BJ (cell line): ENCODE measurements at regions not wholly inside any gene's neighbourhood (a gene's known extent, or its start where the extent isn't known, plus 50 kb on each side); places are given as distances from the start of the nearest gene placed in this dataset.

Experiments
- CTCF ChIA-PET: fragments of 350-600 bp; formaldehyde crosslinking; extraction: SDS; loops from one replicate; lab custom pipeline; 2021; ENCODE audit warnings: antibody characterized with exemption, inconsistent platforms; lab: Yijun Ruan, JAX
- POLR2A ChIA-PET: fragments of 300-600 bp; sonication (Branson Sonifier 250); formaldehyde crosslinking; extraction: SDS; loops from one replicate; lab custom pipeline; 2021; ENCODE audit warnings: antibody characterized with exemption; lab: Charles Lee
- DNase-seq: peaks from one replicate; pipeline ENCODE4 v3.0.0-alpha.2; 2011; ENCODE audit warnings: low read depth
- H3K27me3 ChIP-seq: 2 replicates; pipeline ENCODE4 v1.6.0; 2011; ENCODE audit warnings: low read length; ENCODE audit not compliant: control insufficient read depth, insufficient read depth
- H3K36me3 ChIP-seq: 2 replicates; pipeline ENCODE4 v1.5.1; 2011; ENCODE audit warnings: low read length; ENCODE audit not compliant: control insufficient read depth, insufficient read depth
- H3K4me3 ChIP-seq: 2 replicates; pipeline ENCODE4 v1.5.1; 2011; ENCODE audit warnings: low read depth, mild to moderate bottlenecking, control low read depth, low read length
- CTCF ChIP-seq: IDR thresholded peaks from 2 replicates; pipeline ENCODE4 v1.5.1; 2011; ENCODE audit warnings: low read depth, mild to moderate bottlenecking, control low read depth, inconsistent platforms, low read length, moderate library complexity; ENCODE audit not compliant: insufficient read depth

DNA sequence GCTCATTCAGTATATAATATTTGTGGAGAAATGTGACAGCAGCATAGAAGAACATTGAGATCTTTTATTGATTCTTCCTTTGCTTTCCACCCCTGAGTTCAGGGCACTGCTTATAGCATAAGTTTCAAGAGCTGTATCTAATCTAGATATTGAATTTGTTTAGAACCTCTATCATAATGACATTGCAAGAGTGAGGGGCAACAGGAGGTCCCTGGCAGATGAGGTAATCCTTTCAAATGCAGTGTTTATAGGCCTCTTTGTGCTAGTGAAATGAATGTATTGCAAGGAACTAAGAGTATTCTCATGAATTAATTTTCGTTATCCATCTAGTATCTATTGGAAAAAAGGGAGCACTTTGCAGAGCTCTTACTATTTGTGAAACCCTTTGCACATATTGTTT is 167.2 kb upstream of the FERD3L start:
- no peak for TF ChIP-seq CTCF
- CTCF ChIA-PET: interaction anchor here (1.0 to 1.7 kb wide), 2 partner anchors 9 to 180 kb away, joined by 3 to 6 read pairs; no protein-coding TSS in a partner anchor
- Histone ChIP-seq H3K4me3 (no peak overlapping the region), H3K27me3 (no peaks in the 10 kb centered on the region), H3K36me3 (no peaks in the 10 kb centered on the region)
- POLR2A ChIA-PET: no interaction called here
- no peak for DNase-seq

GRCh38 chr7:19307554-19307953 is 162.3 kb upstream of the FERD3L start:
- CTCF ChIA-PET: interaction anchor here (1.0 kb wide), 1 partner anchor 29 kb away, joined by 3 read pairs; no protein-coding TSS in a partner anchor
- no peak for DNase-seq
- TF ChIP-seq CTCF: no peak
- H3K27me3 ChIP-seq: no peaks in the 10 kb centered on the region
- H3K4me3 ChIP-seq: no peak overlapping the region
- POLR2A ChIA-PET: no interaction called here
- no peaks in the 10 kb centered on the region for H3K36me3 ChIP-seq

- Histone ChIP-seq H3K27me3 (no peaks in the 10 kb centered on the region), H3K36me3 (no peaks in the 10 kb centered on the region), H3K4me3 (no peak overlapping the region)
- ChIA-PET CTCF (no interaction called here), POLR2A (no interaction called here)
- no peak for DNase-seq
- no peak for TF ChIP-seq CTCF
These were observed 160.5 kb upstream of the FERD3L start for GRCh38 chr7:19305698-19306097.

- Histone ChIP-seq H3K27me3 (no peaks in the 10 kb centered on the region), H3K36me3 (no peaks in the 10 kb centered on the region), H3K4me3 (no peak overlapping the region)
- ChIA-PET POLR2A (no interaction called here), CTCF (interaction anchor here (1.0 to 2.0 kb wide), 2 partner anchors 9 to 15 kb away, joined by 4 to 6 read pairs; no protein-coding TSS in a partner anchor)
- no peak for TF ChIP-seq CTCF
- no peak for DNase-seq
These were observed 158.9 kb upstream of the FERD3L start for GRCh38 chr7:19304086-19304485.

- ChIA-PET POLR2A (no interaction called here), CTCF (interaction anchor here (2.0 kb wide), 1 partner anchor 10 kb away, joined by 6 read pairs; no protein-coding TSS in a partner anchor)
- TF ChIP-seq CTCF: no peak
- H3K36me3 ChIP-seq: no peaks in the 10 kb centered on the region
- H3K27me3 ChIP-seq: no peaks in the 10 kb centered on the region
- no peak for DNase-seq
- H3K4me3 ChIP-seq: no peak overlapping the region
These were observed 157.5 kb upstream of the FERD3L start for GRCh38 chr7:19302731-19303130.
